Daoy (cell line): ENCODE measurements at regions not wholly inside any gene's neighbourhood (a gene's known extent, or its start where the extent isn't known, plus 50 kb on each side); places are given as distances from the start of the nearest gene placed in this dataset.
A peak's percentile ranks its signal among the peaks of the same experiment; 100 is the strongest.
"Not testable (repeated sequence)": the region's sequence is repeated elsewhere in the genome, so short reads cannot be mapped to it uniquely, and the experiment has no call there.

Source experiments
- DNase-seq: peaks from one replicate; pipeline ENCODE4 v3.0.0-alpha.2; 2015; ENCODE audit warnings: low read depth

GRCh38 chr11:95650276-95650675 lies 139.3 kb downstream of the FAM76B start:
- DNase-seq: no peak

DNA sequence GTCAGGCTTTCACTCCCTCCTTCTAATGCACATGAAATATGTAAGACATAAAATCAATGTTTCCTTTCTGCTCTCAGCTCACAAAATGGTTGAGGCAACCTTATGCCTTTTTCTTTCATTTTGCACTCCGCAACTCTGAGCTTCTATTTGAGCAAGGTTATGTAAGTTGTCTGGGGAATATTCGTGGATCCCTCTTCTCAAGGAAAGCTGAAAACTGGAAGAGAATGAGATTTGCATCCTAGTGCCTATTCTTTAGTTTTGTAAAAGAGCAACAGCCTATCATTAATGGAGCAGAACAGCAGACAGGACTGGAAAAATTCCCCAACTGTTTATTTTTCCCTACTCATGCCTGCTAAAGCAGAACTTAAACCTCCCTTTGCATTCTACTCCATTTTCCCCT lies 141.7 kb downstream of the FAM76B start:
- DNase-seq: no peak

- no peak for DNase-seq
Observed at GRCh38 chr11:95647355-95647754, 142.2 kb downstream of the FAM76B start.

DNA sequence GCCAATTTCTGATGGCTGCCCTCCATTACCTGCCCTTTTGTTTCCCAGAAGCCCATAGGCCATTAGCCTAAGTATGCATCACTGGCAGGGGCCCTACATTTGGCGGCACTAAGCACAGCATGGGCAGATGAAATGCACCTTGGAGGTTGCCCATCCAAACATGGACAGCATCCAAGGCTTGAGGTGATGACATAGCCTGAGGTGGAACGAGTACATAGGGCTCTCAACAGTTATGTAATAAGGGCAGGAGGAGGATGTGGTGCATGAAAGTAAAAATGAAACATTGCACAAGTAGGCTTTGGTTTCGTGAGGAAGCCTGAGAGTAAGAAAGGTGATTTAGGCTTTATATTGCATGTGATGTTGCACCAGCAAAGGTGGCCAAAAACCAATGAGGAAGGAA lies 148.1 kb downstream of the FAM76B start:
- DNase-seq: no peak

- DNase-seq: no peak
Observed at GRCh38 chr11:95638501-95638900, 151.1 kb downstream of the FAM76B start.

DNA sequence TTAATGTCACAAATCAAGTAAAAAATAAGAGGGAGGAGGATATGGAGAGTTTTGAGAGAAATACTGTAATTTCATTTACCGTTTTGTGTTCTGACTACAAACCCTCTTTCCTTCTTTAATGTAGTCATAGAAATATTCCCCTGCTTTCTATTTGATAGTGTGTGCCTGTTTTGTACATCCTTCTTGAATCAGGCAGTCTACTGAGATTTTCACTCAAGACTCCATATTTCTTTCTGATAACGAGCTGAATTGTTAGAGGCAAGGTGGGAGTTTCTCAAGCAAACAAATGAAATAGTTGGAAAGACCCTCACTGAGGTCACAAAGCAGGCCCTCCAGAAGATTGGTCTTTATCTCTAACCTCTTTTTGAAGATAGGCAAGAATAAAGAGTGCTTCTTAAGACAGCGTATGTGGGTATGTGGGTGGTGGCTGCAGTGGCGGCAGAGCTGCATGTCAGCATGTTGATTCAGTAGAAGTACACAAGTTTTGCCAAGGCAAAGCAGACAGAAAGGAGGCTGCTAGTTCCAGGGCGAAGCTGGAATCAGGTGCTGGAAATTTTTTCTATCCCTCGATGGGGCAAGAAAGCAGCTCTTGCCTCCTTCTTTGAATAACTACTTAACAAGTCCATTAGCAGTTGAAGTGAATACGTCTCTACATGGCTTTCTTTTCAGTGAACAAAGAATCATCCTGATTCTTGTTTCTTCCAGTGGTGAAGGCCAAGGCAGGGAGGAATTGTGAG lies 164.2 kb downstream of the FAM76B start:
- DNase-seq: no peak

GRCh38 chr11:95616256-95616804 lies 173.3 kb downstream of the FAM76B start:
- DNase-seq: no peak

DNA sequence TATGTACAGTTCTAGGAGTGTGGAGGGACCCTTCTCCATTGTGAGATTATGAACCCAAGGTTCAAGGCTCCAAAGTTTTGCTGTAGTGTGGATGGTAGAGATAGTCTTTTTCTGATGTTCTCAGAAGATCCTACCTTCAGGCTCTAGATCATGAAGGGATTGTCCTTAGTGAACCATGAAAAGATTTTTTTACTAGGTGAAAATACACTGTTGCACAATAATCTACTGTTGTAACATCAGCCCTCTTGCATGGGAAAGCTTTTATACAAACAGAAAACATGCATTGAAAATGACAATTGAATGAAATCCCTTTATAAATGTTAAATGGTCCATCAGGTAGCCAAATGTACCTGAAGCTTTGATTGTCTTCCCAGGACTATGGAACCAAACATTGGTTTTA lies 177.8 kb downstream of the FAM76B start:
- DNase-seq: no peak

DNA sequence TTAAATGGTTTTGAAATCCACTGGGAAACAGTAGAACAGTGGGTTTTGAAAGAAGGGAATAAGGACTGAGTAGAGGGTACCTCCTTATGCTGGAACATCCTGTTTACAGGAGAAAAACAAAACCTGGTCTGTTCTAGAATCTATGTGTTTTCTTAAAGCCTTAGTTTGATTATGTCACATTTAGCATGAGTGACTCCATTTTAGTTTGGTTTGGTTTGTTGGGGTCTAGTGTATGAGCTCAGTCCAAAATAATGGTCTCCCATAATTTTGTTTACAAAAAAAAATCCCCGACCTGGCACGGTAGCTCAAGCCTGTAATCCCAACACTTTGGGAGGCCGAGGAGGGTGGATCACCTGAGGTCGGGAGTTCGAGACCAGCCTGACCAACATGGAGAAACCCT lies 179.4 kb downstream of the FAM76B start:
- DNase-seq: not testable (repeated sequence)

- no peak for DNase-seq
Observed at GRCh38 chr11:95608093-95608492, 181.5 kb downstream of the FAM76B start.

DNA sequence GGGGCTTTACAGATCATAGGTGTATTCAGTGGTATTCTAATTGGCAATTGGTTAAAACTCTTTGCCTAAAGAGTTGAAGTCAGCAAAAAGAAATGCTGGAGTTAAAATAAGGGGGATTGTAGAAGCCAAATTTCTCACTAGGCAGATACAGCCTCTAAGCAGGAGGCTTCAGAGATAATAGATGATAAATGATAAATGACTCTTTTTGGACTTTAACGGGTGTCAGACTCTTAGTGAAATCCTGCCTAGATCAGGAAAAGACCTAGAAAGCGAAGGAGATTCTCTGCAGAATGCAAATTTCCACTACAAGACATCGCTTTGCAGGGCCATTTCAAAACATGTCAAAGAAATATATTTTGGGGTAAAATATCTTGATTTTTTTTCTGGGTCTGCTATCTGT lies 182.8 kb downstream of the FAM76B start:
- DNase-seq: no peak

- DNase-seq: no peak
Observed at GRCh38 chr11:95605271-95605940, 184.2 kb downstream of the FAM76B start.

- no peak for DNase-seq
Observed at GRCh38 chr11:95599959-95600586, 189.5 kb downstream of the FAM76B start.

GRCh38 chr11:95595973-95596489 lies 193.6 kb downstream of the FAM76B start:
- DNase-seq: peak; percentile 79

GRCh38 chr11:95595541-95595940 lies 194.0 kb downstream of the FAM76B start:
- no peak for DNase-seq

DNA sequence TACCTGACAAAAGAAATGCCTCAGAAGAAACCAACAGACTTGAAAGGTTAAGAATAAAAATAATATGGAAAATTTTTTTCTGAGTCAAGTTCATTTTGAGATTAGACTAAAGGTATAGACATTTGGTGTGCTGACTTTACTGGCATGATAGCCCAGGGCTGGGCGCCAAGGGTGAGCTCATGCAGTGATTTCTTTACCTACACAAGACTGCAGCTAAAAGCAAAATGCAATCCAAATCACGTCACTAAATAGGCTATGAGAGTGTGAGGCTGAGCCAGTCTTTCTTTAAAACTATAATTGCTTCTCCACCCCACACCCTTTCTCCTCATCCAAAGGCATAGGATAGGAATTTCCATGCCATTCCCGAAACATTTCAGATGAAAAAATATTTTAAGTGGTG lies 196.5 kb downstream of the FAM76B start:
- peak; percentile 44 for DNase-seq

GRCh38 chr11:95592471-95592870 lies 197.1 kb downstream of the FAM76B start:
- no peak for DNase-seq

DNA sequence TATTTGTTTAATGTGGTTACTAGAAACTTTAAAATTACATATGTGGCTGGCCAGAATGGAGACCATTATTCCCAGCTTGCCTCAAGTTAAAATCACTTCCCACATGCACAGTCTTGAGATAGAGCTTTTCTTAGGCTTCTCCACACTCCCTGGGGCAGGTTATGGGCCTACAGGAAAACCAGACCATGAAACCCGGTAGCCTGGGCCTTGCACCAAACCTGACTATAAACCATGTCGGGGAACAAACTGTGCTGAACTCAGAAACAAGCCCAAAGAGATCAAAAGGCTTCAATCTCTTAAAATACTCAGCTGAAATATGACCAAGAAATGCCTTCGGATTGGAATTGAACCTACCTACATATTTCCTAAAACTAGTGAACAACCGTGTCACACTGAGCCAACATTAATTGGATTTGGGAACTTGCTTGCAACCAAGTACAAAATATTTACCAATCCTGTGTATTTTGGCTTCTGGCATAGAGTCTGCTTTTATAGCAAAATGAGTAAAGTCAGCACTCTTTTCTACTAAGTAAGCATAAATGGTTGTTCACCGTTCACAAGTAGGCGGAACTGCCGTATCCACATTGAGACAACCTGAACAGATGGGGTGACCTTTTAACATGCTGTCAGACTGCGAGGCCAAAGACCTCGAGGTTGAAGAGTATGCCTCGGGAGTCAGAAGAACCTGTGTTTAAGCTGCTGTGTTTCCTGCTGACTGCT lies 199.5 kb downstream of the FAM76B start:
- no peak for DNase-seq

- no peak for DNase-seq
Observed at GRCh38 chr11:95588821-95589220, 200.8 kb downstream of the FAM76B start.

- no peak for DNase-seq
Observed at GRCh38 chr11:95586661-95587060, 202.9 kb downstream of the FAM76B start.

GRCh38 chr11:95586155-95586554 lies 203.4 kb downstream of the FAM76B start:
- DNase-seq: no peak

DNA sequence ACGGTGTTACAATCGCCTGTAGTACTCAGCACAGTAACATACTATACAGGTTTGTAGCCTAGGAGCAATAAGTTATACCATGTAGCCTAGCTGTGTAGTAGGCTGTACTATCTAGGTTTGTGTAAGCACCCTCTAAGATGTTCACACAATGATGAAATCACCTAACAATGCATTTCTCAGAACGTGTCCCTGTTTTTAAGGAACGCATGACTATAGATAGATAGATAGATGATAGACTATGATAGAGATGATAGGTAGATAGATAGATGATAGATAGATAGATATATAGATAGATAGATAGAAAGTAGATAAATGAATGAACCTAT lies 203.9 kb downstream of the FAM76B start:
- no peak for DNase-seq
